Small intestine (tissue), 7 donors: ENCODE measurements at regions not wholly inside any gene's neighbourhood (a gene's known extent, or its start where the extent isn't known, plus 50 kb on each side); places are given as distances from the start of the nearest gene placed in this dataset.
A peak's percentile ranks its signal among the peaks of the same experiment; 100 is the strongest.

Source experiments
- DNase-seq, 2 donors: peaks; one replicate each; pipeline versions ENCODE4 v3.0.0 to v3.0.0-alpha.2; 2013
- FAIRE-seq: peaks from 2 replicates; lab custom pipeline; 2012; peaks lifted over from hg19 to GRCh38; lab: Jason Lieb, UNC
- H3K27ac ChIP-seq, 3 donors: one replicate each; pipeline ENCODE4 v1.5.1; 2013; ENCODE audit warnings: low read length in 2 of 3, mild to moderate bottlenecking in 2 of 3, control low read depth in 1 of 3, inconsistent platforms in 1 of 3, low read depth in 1 of 3, moderate library complexity in 1 of 3
- H3K27me3 ChIP-seq, 3 donors: one replicate each; pipeline ENCODE4 v1.6.1; 2013; ENCODE audit warnings: low read length in 3 of 3, inconsistent platforms in 1 of 3; ENCODE audit not compliant: control insufficient read depth in 3 of 3, insufficient read depth in 3 of 3
- H3K36me3 ChIP-seq, 3 donors: one replicate each; pipeline ENCODE4 v1.6.1; 2013; ENCODE audit warnings: low read length in 3 of 3, inconsistent platforms in 1 of 3, low read depth in 1 of 3, mild to moderate bottlenecking in 1 of 3, moderate library complexity in 1 of 3; ENCODE audit not compliant: control insufficient read depth in 3 of 3, insufficient read depth in 2 of 3
- H3K4me1 ChIP-seq, 3 donors: one replicate each; pipeline ENCODE4 v1.6.1; 2013; ENCODE audit warnings: low read length in 2 of 3, inconsistent platforms in 1 of 3, low read depth in 1 of 3, mild to moderate bottlenecking in 1 of 3, moderate library complexity in 1 of 3; ENCODE audit not compliant: control insufficient read depth in 3 of 3, insufficient read depth in 2 of 3
- H3K4me3 ChIP-seq, 3 donors: one replicate each; pipeline ENCODE4 v1.5.1; 2013; ENCODE audit warnings: low read length in 3 of 3, control low read depth in 1 of 3, inconsistent platforms in 1 of 3, low read depth in 1 of 3, mild to moderate bottlenecking in 1 of 3, moderate library complexity in 1 of 3
- H3K9me3 ChIP-seq, 2 donors: one replicate each; pipeline ENCODE4 v1.6.1; 2013; ENCODE audit warnings: low read depth in 1 of 2, low read length in 1 of 2; ENCODE audit not compliant: control insufficient read depth in 2 of 2, insufficient read depth in 1 of 2
- WGBS, 3 donors: extraction: QIAGEN DNeasy Blood & Tissue Kit; methylation state at CpG; one replicate each; pipeline ENCODE4 v1.1.7; 2013; 5-methylcytosine and 5-hydroxymethylcytosine counted together
- donor health status: healthy with polysubstance abuse.
- donor health status: control.
- donor health status: control.
- donor health status: Bipolar disorder and iron deficiency.
- donor health status: healthy.

DNA sequence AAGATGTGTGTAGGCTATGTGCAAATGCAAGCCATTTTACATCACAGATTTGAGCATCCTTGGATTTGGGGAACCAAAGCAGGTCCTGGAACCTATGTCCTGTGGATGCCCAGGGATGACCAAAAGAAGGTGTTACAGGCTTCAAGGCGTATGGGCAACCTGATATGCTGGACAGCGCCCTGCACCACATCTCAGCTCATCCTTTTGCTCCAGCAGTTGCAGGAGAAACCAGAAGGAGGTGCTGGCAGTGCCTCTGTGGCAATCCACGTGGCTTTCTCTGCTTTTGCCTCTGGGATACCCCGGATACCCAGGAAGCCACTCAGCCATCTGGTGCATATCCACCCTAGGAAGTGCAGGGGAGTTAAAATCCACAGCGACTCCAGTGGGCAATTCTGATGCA is 110.3 kb upstream of the VSTM2B start:
- FAIRE-seq = no peak
- Histone ChIP-seq H3K27ac (no peak overlapping the region), H3K36me3 (no peaks in the 10 kb centered on the region), H3K4me3 (no peak overlapping the region), H3K9me3 (no peaks in the 10 kb centered on the region), H3K27me3 (no peaks in the 10 kb centered on the region), H3K4me1 (no peaks in the 10 kb centered on the region)
- whole genome bisulfite sequencing, 3 donors = 38 to 53% (median 40%) methylated on average over 5 of the region's 5 CpGs
- DNase-seq = no peak

DNA sequence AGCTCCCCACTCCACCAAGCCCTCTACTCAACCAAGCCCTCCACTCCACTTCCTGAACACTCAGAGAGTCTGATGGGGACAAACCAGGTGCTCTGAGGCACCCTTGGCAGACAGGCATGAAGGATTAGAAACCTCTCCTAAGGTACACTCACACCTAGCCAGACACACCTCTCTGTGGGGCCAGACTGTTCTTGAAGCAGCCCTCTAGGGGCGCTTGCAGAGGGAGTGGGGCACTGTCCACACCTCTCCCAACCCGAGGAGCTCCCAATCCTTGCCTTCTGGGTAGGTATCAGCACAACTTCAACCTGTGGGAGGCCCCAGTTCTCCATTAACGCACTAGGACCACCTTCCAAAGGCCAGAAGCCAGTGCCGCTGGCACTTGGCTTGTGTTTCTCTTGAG is 108.7 kb upstream of the VSTM2B start:
- Histone ChIP-seq H3K27me3 (no peaks in the 10 kb centered on the region), H3K9me3 (no peaks in the 10 kb centered on the region), H3K27ac (no peak overlapping the region), H3K4me3 (no peak overlapping the region), H3K36me3 (no peaks in the 10 kb centered on the region), H3K4me1 (no peaks in the 10 kb centered on the region)
- FAIRE-seq (no peak), DNase-seq (no peak)
- WGBS, 3 donors = 47 to 70% (median 57%) methylated on average over 4 of the region's 4 CpGs

DNA sequence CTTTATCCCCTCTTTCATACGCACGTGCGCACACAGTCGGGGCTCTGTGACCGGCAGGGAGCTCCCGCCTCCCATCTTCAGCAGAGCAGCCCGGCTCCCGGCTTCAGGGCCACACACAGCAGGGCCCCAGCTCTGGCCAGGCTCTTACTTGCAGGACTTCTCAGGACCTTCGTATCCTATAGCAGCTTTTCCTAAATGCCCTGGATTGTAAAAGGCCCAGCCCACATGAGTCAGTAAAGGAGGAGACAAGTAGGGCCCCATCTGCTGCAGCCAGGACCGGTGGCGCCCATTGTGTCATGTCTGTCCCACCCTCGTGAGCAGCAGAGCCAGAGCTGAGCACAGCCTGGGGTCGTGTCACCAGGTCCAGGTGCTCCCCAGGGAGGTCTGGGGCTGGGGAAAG is 107.6 kb upstream of the VSTM2B start:
- WGBS, 3 donors = 56 to 74% (median 60%) methylated on average over 13 of the region's 13 CpGs
- no peak for DNase-seq
- H3K4me3 ChIP-seq = no peak overlapping the region
- no peaks in the 10 kb centered on the region for H3K9me3 ChIP-seq
- no peak for FAIRE-seq
- no peaks in the 10 kb centered on the region for H3K4me1 ChIP-seq
- H3K27ac ChIP-seq = no peak overlapping the region
- no peaks in the 10 kb centered on the region for H3K27me3 ChIP-seq
- H3K36me3 ChIP-seq = no peaks in the 10 kb centered on the region

DNA sequence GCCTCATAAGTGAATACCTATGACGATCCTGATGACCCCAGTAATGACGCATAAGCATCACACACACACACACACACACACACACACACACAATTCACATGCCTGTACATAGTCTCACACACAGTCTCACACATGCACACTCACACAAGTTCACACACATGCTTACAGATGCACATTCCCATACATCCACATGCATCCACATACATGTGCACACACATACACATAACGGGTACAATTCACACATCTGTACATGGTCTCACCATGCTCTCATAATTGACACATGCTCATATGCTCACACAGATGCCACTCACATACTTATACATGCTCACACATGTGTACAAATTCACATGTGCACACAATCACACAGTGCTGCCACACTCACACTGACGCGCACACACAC is 105.7 kb upstream of the VSTM2B start:
- no peaks in the 10 kb centered on the region for H3K9me3 ChIP-seq
- FAIRE-seq (no peak), DNase-seq (no peak)
- H3K4me1 ChIP-seq = no peaks in the 10 kb centered on the region
- H3K4me3 ChIP-seq = no peak overlapping the region
- H3K36me3 ChIP-seq = no peaks in the 10 kb centered on the region
- H3K27ac ChIP-seq = no peak overlapping the region
- WGBS, 3 donors = 77 to 85% (median 78%) methylated on average over 5 of the region's 5 CpGs
- H3K27me3 ChIP-seq = no peaks in the 10 kb centered on the region

DNA sequence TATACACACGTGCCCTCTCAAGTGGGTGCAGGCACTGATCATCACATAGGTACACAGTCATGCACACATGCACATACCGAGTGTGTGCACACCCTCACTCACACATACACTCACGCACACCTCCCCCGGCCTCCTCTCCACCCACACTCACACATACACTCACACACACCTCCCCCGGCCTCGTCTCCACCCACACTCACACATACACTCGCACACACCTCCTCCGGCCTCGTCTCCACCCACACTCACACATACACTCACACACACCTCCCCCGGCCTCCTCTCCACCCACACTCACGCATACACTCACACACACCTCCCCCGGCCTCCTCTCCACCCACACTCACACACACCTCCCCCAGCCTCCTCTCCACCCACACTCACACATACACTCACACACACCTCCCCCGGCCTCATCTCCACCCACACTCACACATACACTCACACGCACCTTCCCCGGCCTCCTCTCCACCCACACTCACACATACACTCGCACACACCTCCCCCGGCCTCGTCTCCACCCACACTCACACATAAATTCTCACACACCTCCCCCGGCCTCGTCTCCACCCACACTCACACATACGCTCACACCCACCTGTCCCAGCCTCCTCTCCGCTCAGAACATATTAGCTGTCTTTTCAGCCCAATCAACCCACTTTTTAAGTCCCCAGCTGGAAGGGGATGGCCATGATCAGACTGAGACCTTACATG is 105.2 kb upstream of the VSTM2B start:
- H3K4me1 ChIP-seq = no peaks in the 10 kb centered on the region
- FAIRE-seq = no peak

DNA sequence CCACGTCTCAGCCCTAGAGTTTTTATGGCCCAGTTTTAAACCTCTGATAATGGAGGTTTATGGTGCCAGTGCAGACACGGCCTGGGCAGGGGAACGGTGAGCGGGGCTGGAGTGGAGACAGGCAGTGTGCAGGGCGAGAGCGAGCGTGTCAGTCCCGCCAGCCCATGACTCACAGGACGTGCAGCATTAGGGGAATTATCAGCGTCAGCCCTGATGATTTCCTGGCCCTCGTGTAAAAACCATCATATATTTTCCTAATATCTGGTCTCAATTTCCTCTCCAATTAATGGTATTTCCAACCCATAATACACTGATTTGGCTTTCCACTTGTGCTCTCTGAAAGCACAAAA is 104.6 kb upstream of the VSTM2B start:
- DNase-seq (peak in 1 of 2 donors; percentile 11), FAIRE-seq (no peak)
- Histone ChIP-seq H3K4me1 (no peaks in the 10 kb centered on the region), H3K36me3 (no peaks in the 10 kb centered on the region), H3K4me3 (no peak overlapping the region), H3K27ac (no peak overlapping the region), H3K9me3 (no peaks in the 10 kb centered on the region), H3K27me3 (no peaks in the 10 kb centered on the region)
- 14 to 50% (median 24%) methylated on average over 11 of the region's 11 CpGs for WGBS, 3 donors

More for the DNA sequence above, 105.2 kb upstream of the VSTM2B start:
- Histone ChIP-seq H3K27ac (no peak overlapping the region), H3K9me3 (no peaks in the 10 kb centered on the region), H3K27me3 (no peaks in the 10 kb centered on the region), H3K4me3 (no peak overlapping the region), H3K36me3 (no peaks in the 10 kb centered on the region)
- 64 to 80% (median 69%) methylated on average over 22 of the region's 22 CpGs for WGBS, 3 donors
- no peak for DNase-seq

DNA sequence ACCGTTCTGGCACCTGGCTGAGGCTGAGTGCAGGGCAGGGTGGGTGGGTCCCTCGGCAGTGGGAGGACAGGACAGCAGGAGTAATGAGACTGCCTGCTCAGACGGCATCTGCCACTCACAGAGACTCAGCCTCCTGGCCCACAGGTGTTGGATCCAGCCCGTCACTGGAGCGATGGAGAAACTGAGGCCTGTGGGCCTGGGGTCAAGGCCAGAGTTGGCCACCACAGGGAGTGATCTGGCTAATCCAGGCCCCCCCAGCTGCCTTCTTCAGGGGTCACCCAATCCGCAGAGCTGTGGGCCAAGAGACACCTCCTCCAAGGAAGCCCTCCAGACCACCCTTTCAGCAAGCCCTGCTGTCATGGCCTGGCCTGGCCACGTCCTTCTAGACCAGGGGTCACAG is 103.7 kb upstream of the VSTM2B start:
- DNase-seq = no peak
- H3K36me3 ChIP-seq = no peaks in the 10 kb centered on the region
- no peak overlapping the region for H3K4me3 ChIP-seq
- no peak for FAIRE-seq
- H3K27ac ChIP-seq = no peak overlapping the region
- WGBS, 3 donors = 65 to 71% (median 67%) methylated on average over 7 of the region's 7 CpGs
- no peaks in the 10 kb centered on the region for H3K27me3 ChIP-seq
- no peaks in the 10 kb centered on the region for H3K9me3 ChIP-seq
- no peaks in the 10 kb centered on the region for H3K4me1 ChIP-seq

DNA sequence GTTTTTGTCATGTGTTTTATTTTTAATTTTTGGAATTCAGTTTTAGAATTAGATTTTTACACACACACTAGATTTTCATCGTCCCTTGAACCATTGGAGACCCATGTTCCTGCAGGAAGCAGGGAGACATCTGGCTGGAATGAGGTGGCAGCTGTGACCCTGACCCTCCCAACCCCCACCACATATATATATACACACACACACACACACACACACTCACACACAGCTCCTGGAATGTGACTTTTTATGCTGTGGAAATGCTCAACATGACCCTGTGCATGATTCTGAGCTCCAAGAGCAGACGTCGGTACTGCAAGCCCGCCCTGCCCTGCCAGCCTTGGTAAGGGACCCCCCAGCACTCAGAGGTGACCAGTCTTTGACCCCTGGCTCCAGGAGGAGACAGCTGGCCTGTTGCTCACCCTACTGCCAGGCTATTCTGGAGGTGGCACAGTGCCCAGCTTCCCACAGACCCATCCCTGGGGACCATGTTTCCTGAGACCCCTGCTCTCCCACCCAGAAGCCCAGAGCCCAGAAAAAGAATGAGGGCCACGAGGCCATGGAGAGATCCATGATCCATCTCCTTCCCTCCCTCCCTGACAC is 103.2 kb upstream of the VSTM2B start:
- H3K27ac ChIP-seq = no peak overlapping the region
- H3K4me3 ChIP-seq = no peak overlapping the region
- DNase-seq (no peak), FAIRE-seq (no peak)
- no peaks in the 10 kb centered on the region for H3K4me1 ChIP-seq
- no peaks in the 10 kb centered on the region for H3K27me3 ChIP-seq
- WGBS, 3 donors = 61 to 72% (median 65%) methylated on average over 5 of the region's 5 CpGs
- no peaks in the 10 kb centered on the region for H3K36me3 ChIP-seq
- H3K9me3 ChIP-seq = peaks cover 0 to 2% of the 10 kb centered on the region in 2 donors

DNA sequence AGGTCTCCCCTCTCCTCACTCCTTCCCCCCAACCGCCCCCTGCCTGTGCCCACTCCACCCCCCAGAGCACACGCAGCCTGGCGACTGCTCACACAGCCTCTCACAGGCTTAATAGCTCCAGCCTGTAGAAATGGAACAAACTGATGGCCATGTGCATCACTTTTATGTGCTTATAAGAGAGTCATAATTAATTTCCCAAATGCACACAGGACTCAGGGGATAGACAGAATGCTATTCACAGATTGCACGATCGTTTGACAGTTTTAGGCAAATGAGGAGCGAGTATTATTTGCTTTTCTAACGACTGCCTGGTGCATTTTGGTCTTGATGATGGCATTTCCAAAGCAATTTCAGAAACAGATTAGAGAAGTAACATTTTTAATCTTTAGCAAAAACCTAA is 97.7 kb upstream of the VSTM2B start:
- no peaks in the 10 kb centered on the region for H3K27me3 ChIP-seq
- FAIRE-seq = no peak
- no peaks in the 10 kb centered on the region for H3K36me3 ChIP-seq
- H3K4me3 ChIP-seq = no peak overlapping the region
- peaks cover 0 to 2% of the 10 kb centered on the region in 2 donors for H3K9me3 ChIP-seq
- H3K4me1 ChIP-seq = no peaks in the 10 kb centered on the region
- no peak for DNase-seq
- 60 to 76% (median 67%) methylated on average over 7 of the region's 7 CpGs for WGBS, 3 donors
- H3K27ac ChIP-seq = no peak overlapping the region
